NCI-H460 (cell line): ENCODE measurements at regions not wholly inside any gene's neighbourhood (a gene's known extent, or its start where the extent isn't known, plus 50 kb on each side); places are given as distances from the start of the nearest gene placed in this dataset.

Source experiments
- DNase-seq: peaks from one replicate; pipeline ENCODE4 v3.0.0-alpha.2; 2016; ENCODE audit warnings: low read depth; ENCODE audit errors: extremely low read depth

- no peak for DNase-seq
Measured at GRCh38 chr2:173419506-173419905, 64.8 kb downstream of the CDCA7 start.

- DNase-seq = no peak
Measured at GRCh38 chr2:173424886-173425285, 70.2 kb downstream of the CDCA7 start.

- no peak for DNase-seq
Measured at GRCh38 chr2:173427887-173428668, 73.4 kb downstream of the CDCA7 start.

- no peak for DNase-seq
Measured at GRCh38 chr2:173431191-173431590, 76.5 kb downstream of the CDCA7 start.

DNA sequence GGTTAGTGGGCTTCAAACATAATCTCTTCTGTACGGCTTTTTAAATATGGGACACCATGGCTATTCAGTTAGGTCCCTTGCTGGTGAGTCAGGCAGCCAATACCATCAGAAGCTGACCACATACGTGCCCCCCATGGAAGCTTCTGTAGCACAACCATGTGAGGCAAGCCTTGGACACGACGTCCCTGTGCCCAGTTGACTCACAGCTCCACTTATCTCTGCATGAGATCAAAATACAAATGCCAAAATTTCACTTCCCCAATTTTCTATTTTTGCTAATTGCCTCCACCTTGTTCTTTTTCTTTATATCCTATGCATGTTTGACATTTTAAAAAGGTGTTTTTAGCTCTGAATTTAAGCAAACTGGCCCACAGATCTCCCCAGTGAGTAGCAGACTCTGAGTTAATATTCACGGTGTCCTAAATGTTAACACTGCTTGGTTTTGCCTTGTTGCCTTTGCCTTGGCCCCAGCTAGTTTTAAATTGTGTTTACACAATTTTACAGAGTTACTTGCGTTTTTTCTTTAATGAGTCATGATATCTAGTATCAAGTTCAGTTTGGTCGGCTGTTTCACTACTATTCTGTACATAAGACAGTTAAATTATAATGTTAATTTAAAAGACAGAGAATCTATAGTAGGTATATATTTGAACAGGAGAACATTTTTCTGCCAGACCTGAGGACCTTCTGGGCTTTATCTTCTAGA is 77.5 kb downstream of the CDCA7 start:
- no peak for DNase-seq

DNA sequence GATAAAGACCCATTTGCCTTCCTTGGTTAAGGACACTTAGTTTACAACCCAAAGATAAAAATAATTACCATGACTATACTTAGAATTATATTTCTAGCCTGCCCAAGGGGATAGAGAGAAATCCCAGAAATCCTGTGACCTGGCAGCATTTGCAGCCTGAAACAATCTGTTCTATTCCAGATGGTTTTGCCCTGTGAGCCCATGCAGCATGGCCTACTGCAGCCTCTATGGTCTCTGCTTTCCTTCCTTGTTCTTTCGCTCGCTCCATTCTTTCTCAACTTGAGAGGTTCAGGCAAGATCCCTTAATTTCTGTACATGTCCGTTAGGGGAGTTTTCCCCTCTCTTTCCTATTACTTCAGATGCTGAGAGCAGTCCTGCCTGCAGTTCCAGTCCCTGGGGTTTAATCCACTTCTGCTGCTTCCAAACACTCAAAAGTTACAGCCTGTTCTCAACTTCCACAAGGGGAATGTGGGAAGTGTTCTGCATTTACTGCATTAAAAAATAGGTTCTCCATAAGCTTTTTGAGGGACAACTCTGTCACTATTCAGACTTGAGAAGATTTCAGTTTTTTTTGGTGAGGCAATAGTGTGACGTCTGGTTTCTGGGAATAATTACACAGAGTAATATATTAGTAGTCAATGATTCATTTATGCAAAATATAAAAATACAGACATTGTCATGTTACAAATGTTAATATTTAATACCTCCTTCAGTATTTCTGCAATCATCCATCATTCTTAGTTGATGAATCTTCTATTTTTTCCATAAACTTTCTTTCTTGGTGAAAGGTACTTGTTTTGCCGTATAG is 80.3 kb downstream of the CDCA7 start:
- DNase-seq = no peak

DNA sequence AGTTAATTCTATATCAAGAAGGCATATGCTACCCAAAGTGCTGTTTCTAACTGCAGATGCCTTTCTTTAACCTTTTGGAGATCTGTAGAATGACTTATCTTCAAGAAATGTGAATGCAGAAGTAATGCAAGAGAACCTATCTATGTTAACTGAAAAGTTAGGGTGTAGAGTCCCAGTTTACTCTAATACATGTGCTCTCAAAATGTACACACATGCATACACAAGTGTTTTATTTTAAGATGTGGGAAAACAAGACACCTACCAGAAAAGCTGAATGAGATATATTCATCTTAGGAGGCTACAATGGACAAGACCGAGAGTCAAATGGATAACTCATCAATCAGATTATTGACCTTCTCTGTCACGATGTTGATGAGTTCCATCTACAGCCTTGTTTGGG is 80.9 kb downstream of the CDCA7 start:
- DNase-seq = no peak

GRCh38 chr2:173436088-173436487 is 81.4 kb downstream of the CDCA7 start:
- no peak for DNase-seq

DNA sequence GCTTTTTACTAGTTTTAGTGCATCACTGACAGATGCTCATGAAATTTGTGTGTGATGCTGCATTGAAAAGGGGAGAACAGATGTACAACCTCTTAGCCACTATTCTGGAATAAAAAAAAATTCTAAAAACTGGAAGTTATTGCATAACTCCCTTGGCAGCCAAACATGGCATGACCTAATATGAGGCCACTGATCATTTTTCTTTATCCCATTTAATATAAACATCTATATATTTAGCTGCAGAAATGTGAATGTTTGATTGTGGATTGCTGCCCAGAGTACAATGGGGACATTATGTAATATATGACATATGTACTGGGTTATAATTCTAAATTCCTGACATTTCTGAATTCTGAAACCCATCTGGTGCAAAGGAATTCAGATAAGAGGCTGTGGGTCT is 86.5 kb downstream of the CDCA7 start:
- DNase-seq = no peak

- no peak for DNase-seq
Measured at GRCh38 chr2:173442542-173442941, 87.9 kb downstream of the CDCA7 start.

- DNase-seq = no peak
Measured at GRCh38 chr2:173446722-173447121, 92.0 kb downstream of the CDCA7 start.

DNA sequence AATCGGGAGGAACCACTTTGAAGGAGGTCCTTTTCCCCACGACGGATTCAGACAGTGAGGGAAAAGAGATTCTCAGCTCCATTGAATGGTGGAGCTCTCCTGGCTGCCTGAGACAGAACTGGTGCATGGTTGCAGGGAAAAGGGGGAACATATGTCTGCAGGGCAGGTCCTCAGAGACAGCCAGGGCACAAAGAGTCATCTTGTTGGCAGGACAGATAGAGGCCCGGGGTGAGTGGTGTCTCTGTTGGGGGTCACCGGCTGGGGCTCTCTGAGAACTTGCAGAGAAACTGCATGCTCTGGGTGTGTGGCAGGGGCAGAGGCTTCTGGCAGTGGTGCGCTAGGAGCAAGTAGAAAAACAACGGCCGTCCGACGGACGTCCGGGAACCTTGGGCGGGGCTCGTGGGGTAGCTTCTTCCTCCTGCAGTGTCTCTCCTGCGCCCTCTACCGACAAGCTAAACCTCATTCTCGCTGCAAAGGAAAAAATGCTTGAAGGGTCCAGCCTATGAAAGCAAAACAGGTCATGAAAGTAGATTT is 94.3 kb downstream of the CDCA7 start:
- DNase-seq = peak; percentile 91

GRCh38 chr2:173451118-173451517 is 96.4 kb downstream of the CDCA7 start:
- no peak for DNase-seq

DNA sequence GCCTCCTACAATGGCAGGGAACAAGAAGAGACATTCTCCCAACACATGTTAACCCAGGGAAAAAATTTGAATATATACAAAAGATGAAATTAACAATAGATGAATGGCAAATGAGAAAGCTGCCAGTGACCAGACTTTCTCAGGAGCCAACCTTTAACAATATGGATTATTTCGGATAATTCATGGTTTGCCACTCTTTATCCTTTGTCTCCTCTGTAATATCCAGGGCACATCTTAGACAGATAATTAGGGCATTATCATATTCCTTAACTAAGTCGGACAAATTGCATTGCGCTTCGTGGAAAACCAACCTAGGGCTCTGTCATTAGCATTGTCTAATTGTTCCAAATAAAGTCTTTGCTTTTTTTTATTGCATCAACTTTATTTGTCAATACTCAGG is 97.3 kb downstream of the CDCA7 start:
- DNase-seq = no peak

DNA sequence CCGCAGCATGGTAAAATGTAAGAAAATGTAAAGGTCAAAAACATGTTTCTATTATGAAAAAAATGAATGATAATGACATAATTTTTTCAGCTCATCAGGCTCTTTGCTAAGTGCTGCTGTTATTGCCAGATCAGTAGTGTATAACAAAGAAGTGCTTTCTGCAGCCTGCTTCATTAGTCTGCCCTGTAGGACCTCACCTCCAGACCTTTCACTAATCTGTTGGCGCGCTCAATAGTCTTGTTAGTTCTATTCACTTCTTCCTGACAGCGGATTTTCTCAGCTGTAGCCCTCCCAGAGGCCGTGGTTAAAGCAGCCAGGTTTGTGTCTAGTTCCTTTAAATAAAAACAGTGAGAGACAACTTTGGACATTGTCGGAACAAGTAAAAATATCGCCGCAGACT is 97.7 kb downstream of the CDCA7 start:
- DNase-seq = no peak

- no peak for DNase-seq
Measured at GRCh38 chr2:173456960-173457359, 102.3 kb downstream of the CDCA7 start.

- DNase-seq = no peak
Measured at GRCh38 chr2:173457366-173457765, 102.7 kb downstream of the CDCA7 start.

DNA sequence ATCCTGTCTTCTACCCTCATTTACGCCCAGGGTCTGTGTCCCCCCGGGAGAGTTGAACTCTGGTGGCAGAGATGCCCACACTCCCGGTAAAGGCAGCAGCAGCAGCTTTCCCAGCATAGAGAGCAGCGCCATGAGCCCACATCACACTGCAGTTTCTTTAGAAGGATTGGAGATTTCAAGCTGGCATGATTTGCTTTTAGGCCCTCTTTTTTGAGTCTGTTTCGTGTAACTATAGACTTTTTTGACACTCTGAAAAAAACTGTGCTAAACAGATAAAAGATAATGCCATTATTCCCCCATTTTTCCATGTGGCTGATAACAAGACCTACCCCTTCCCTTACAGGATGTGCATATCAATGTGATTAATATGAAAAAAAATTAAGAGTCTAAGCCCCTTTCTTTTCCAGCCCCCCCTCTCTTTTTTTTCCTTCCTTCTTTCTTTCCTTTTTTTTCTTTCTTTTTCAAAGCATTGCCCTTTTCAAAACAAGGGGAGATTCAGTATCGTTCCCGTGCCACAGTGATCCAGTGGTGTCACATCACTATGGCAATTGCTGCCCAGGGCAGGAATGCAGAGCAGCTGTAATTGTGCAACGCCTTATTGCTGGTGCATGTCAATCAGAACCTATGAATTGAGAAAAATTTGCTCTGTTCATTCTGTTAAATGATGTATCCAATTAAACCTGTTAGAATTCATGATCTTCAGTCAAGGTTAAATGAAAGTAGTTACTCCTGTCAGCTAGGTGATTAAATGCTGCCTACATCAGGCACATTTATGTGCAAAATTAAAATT is 104.5 kb downstream of the CDCA7 start:
- DNase-seq = no peak

- no peak for DNase-seq
Measured at GRCh38 chr2:173462892-173463840, 108.5 kb downstream of the CDCA7 start.
